Thoracic aorta (tissue), 2 donors: ENCODE measurements at regions not wholly inside any gene's neighbourhood (a gene's known extent, or its start where the extent isn't known, plus 50 kb on each side); places are given as distances from the start of the nearest gene placed in this dataset.

Experiments used
- ATAC-seq: fragments of 150-250 bp; one replicate; pipeline ENCODE4 v1.8.0; 2017; ENCODE audit warnings: low read depth; ENCODE audit not compliant: insufficient number of reproducible peaks, low FRiP score
- DNase-seq: peaks from one replicate; pipeline ENCODE4 v3.0.0-alpha.2; 2020; ENCODE audit warnings: low spot score
- H3K27ac ChIP-seq, 2 donors: fragments of 200-600 bp; sonication (generic); 1 replicate in 1 of 2; 2 replicates in 1 of 2; pipeline ENCODE4 v1.5.1; 2016; ENCODE audit warnings: mild to moderate bottlenecking in 2 of 2, moderate library complexity in 2 of 2
- H3K27me3 ChIP-seq: fragments of 200-600 bp; sonication (generic); replicated peaks from 2 replicates; pipeline ENCODE4 v1.6.0; 2016; ENCODE audit warnings: mild to moderate bottlenecking; ENCODE audit not compliant: insufficient read depth
- H3K36me3 ChIP-seq: fragments of 200-600 bp; sonication (generic); one replicate; pipeline ENCODE4 v1.5.1; 2016
- H3K4me1 ChIP-seq, 2 donors: fragments of 200-600 bp; sonication (generic); 1 replicate in 1 of 2; 2 replicates in 1 of 2; pipeline versions ENCODE4 v1.5.1 to v1.6.0; 2016; ENCODE audit warnings: low read depth in 2 of 2, mild to moderate bottlenecking in 1 of 2; ENCODE audit not compliant: control insufficient read depth in 1 of 2
- H3K4me3 ChIP-seq: fragments of 200-600 bp; sonication (generic); 2 replicates; pipeline ENCODE4 v1.5.1; 2016; ENCODE audit warnings: mild to moderate bottlenecking
- H3K9me3 ChIP-seq: fragments of 200-600 bp; sonication (generic); 2 replicates; pipeline ENCODE4 v1.5.1; 2016
- CTCF ChIP-seq: fragments of 200-600 bp; sonication (generic); IDR thresholded peaks from one replicate; pipeline ENCODE4 v1.5.1; 2019; ENCODE audit warnings: antibody characterized with exemption

- ATAC-seq (no peak), DNase-seq (no peak)
- H3K4me1 ChIP-seq, result no peaks in the 10 kb centered on the region
- TF ChIP-seq CTCF, result no peak
- no peaks in the 10 kb centered on the region for H3K27me3 ChIP-seq
- H3K4me3 ChIP-seq, result no peak overlapping the region
- H3K9me3 ChIP-seq, result no peaks in the 10 kb centered on the region
- no peaks in the 10 kb centered on the region for H3K36me3 ChIP-seq
- no peak overlapping the region for H3K27ac ChIP-seq
Measured at GRCh38 chr4:162241857-162242256, 78.1 kb upstream of the FSTL5 start.

GRCh38 chr4:162239992-162240769 is 76.4 kb upstream of the FSTL5 start:
- no peak overlapping the region for H3K27ac ChIP-seq
- no peak for TF ChIP-seq CTCF
- DNase-seq (no peak), ATAC-seq (no peak)
- no peak overlapping the region for H3K4me3 ChIP-seq
- no peaks in the 10 kb centered on the region for H3K4me1 ChIP-seq
- no peaks in the 10 kb centered on the region for H3K27me3 ChIP-seq
- no peaks in the 10 kb centered on the region for H3K9me3 ChIP-seq
- H3K36me3 ChIP-seq, result no peaks in the 10 kb centered on the region

- no peak for TF ChIP-seq CTCF
Measured at GRCh38 chr4:162237676-162238075, 73.9 kb upstream of the FSTL5 start.

GRCh38 chr4:162234595-162234994 is 70.8 kb upstream of the FSTL5 start:
- no peaks in the 10 kb centered on the region for H3K4me1 ChIP-seq
- DNase-seq (no peak), ATAC-seq (no peak)
- no peak overlapping the region for H3K4me3 ChIP-seq
- no peaks in the 10 kb centered on the region for H3K36me3 ChIP-seq
- H3K27me3 ChIP-seq, result no peaks in the 10 kb centered on the region
- no peak for TF ChIP-seq CTCF
- H3K9me3 ChIP-seq, result no peaks in the 10 kb centered on the region
- H3K27ac ChIP-seq, result no peak overlapping the region

More at GRCh38 chr4:162237676-162238075, 73.9 kb upstream of the FSTL5 start:
- Histone ChIP-seq H3K9me3 (no peaks in the 10 kb centered on the region), H3K4me3 (no peak overlapping the region), H3K27me3 (no peaks in the 10 kb centered on the region), H3K4me1 (no peaks in the 10 kb centered on the region), H3K36me3 (no peaks in the 10 kb centered on the region), H3K27ac (no peak overlapping the region)
- DNase-seq (no peak), ATAC-seq (no peak)

- Histone ChIP-seq H3K27ac (no peak overlapping the region), H3K36me3 (no peaks in the 10 kb centered on the region), H3K4me1 (no peaks in the 10 kb centered on the region), H3K27me3 (no peaks in the 10 kb centered on the region), H3K4me3 (no peak overlapping the region), H3K9me3 (no peaks in the 10 kb centered on the region)
- DNase-seq, result no peak
- TF ChIP-seq CTCF, result no peak
- ATAC-seq, result no peak
Measured at GRCh38 chr4:162232349-162232748, 68.5 kb upstream of the FSTL5 start.
